NCI-H2196 treated with DMSO at 0.1 percent for 48 hours (cell line): ENCODE measurements at regions not wholly inside any gene's neighbourhood (a gene's known extent, or its start where the extent isn't known, plus 50 kb on each side); places are given as distances from the start of the nearest gene placed in this dataset.
A peak's percentile ranks its signal among the peaks of the same experiment; 100 is the strongest.

Experiments
- DNase-seq: peaks from one replicate; lab custom pipeline; 2025; ENCODE audit not compliant: unreplicated experiment; lab: John Stamatoyannopoulos, UW

DNA sequence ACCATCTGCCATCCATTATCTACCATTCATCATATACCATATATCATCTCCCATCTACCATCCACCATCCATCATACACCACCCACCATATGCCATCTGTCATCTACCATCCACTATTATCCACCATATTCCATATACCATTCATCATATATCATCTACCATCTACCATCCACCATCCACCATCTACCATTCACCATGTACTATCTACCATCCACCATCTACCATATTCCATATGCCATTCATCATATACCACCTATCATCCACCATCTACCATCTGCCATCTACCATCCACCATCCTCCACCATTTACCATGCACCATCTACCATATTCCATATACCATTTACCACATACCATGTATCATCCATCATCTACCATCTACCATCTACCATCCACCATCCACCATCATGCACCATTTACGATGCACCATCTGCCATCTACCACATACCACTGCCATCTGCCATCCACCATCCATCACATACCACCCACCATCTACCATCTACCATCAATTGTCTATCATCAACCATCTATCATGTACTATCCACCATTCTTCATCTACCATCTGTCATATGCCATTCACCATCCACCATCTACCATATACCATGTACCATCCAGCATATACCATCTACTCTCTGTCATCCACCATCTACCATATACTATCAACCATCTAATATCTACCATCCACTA, 50.6 kb upstream of the RAB4A start:
- no peak for DNase-seq

GRCh38 chr1:229221106-229222019, 49.5 kb upstream of the RAB4A start:
- DNase-seq = peak; percentile 86
